K562 (cell line): ENCODE measurements at regions not wholly inside any gene's neighbourhood (a gene's known extent, or its start where the extent isn't known, plus 50 kb on each side); places are given as distances from the start of the nearest gene placed in this dataset.

Experiments used
- ATAC-seq: fragments of 200-7000 bp; cut with Tn5 transposase; 3 replicates; pipeline ENCODE4 v1.9.1; 2020; ENCODE audit warnings: moderate library complexity
- BruUV-seq: library from RNA; stranded (reverse); fragments of 400-500 nt; replicated peaks from 2 replicates; lab custom pipeline; 2021; lab: Mats Ljungman, UMichigan
- CTCF ChIA-PET: fragments of 300-600 bp; formaldehyde crosslinking; extraction: SDS; loops from one replicate; lab custom pipeline; 2021; ENCODE audit warnings: low intra/inter-chr PET ratio; lab: Yijun Ruan, JAX
- POLR2A ChIA-PET: fragments of 300-600, 350-650 bp; sonication (Branson Sonifier 250); formaldehyde crosslinking; extraction: SDS; loops from one replicate; lab custom pipeline; 2021; ENCODE audit warnings: antibody characterized with exemption, inconsistent platforms; lab: Yijun Ruan, JAX
- DNase-seq, 4 experiments: peaks; one replicate each; pipeline versions ENCODE4 v3.0.0 to v3.0.0-alpha.2; 2011 to 2018; ENCODE audit warnings: low spot score in 3 of 4, mixed read lengths in 3 of 4; ENCODE audit errors: extremely low read depth in 1 of 4
- FAIRE-seq: peaks from 2 replicates; lab custom pipeline; 2011; peaks lifted over from hg19 to GRCh38; lab: Jason Lieb, UNC
- H2AFZ ChIP-seq: 2 replicates; pipeline ENCODE4 v1.6.0; 2011; ENCODE audit warnings: low read depth, low read length, control low read depth, inconsistent platforms
- H3K27ac ChIP-seq: fragments of 200-600 bp; 3 replicates; pipeline ENCODE4 v1.8.0; 2011; ENCODE audit warnings: low read depth, mild to moderate bottlenecking, control low read depth, inconsistent platforms, low read length, moderate library complexity, mixed read lengths; ENCODE audit errors: extremely low read depth
- H3K27me3 ChIP-seq, 2 experiments: fragments of 300-600 bp in 1 of 2; 2 replicates in 1 of 2; 3 replicates in 1 of 2; pipeline versions ENCODE4 v1.6.0 to v1.8.0; 2011; ENCODE audit warnings: inconsistent platforms in 2 of 2, low read length in 2 of 2, mild to moderate bottlenecking in 1 of 2, mixed read lengths in 1 of 2, moderate library complexity in 1 of 2; ENCODE audit not compliant: control insufficient read depth in 2 of 2, insufficient read depth in 2 of 2
- H3K36me3 ChIP-seq: fragments of 300-600 bp; 3 replicates; pipeline ENCODE4 v1.8.0; 2011; ENCODE audit warnings: mild to moderate bottlenecking, low read length, inconsistent platforms; ENCODE audit not compliant: control insufficient read depth, insufficient read depth
- H3K4me1 ChIP-seq, 2 experiments: fragments of 200-600 bp in 1 of 2; replicated peaks in 1 of 2; 2 replicates in 1 of 2; 3 replicates in 1 of 2; pipeline versions ENCODE4 v1.5.1 to v1.8.0; 2011; ENCODE audit warnings: inconsistent platforms in 2 of 2, low read length in 2 of 2, mild to moderate bottlenecking in 1 of 2, mixed read lengths in 1 of 2, moderate library complexity in 1 of 2; ENCODE audit not compliant: control insufficient read depth in 2 of 2, insufficient read depth in 2 of 2
- H3K4me2 ChIP-seq: 2 replicates; pipeline ENCODE4 v1.6.1; 2011; ENCODE audit warnings: low read length, control low read depth, inconsistent platforms, mixed read lengths; ENCODE audit not compliant: insufficient read depth
- H3K4me3 ChIP-seq: fragments of 200-600 bp; sonication (generic), shearing (Covaris generic); 2 replicates; pipeline ENCODE4 v1.5.1; 2016; ENCODE audit warnings: control low read depth, inconsistent platforms
- H3K79me2 ChIP-seq: fragments of 200-600 bp; 3 replicates; pipeline ENCODE4 v1.8.0; 2011; ENCODE audit warnings: low read length, inconsistent platforms; ENCODE audit not compliant: control insufficient read depth, insufficient read depth
- H3K9ac ChIP-seq, 2 experiments: 2 replicates each; pipeline versions ENCODE4 v1.6.0 to v1.6.1; 2011; ENCODE audit warnings: low read depth in 2 of 2, low read length in 2 of 2, control low read depth in 1 of 2, inconsistent platforms in 1 of 2, mild to moderate bottlenecking in 1 of 2, mixed read lengths in 1 of 2; ENCODE audit not compliant: insufficient read depth in 1 of 2
- H3K9me1 ChIP-seq: one replicate; pipeline ENCODE4 v1.6.0; 2011; ENCODE audit warnings: inconsistent platforms, mild to moderate bottlenecking, low read length, moderate library complexity; ENCODE audit not compliant: control insufficient read depth, insufficient read depth
- H3K9me3 ChIP-seq: replicated peaks from 2 replicates; pipeline ENCODE4 v1.5.1; 2011; ENCODE audit warnings: low read depth, low read length, inconsistent platforms; ENCODE audit not compliant: control insufficient read depth, insufficient read depth
- H4K20me1 ChIP-seq: replicated peaks from 2 replicates; pipeline ENCODE4 v1.6.1; 2011; ENCODE audit warnings: low read length, inconsistent platforms, mixed read lengths; ENCODE audit not compliant: control insufficient read depth, insufficient read depth
- SETDB1 ChIP-seq: IDR thresholded peaks from one replicate; pipeline ENCODE4 v1.6.1; 2012; ENCODE audit warnings: low read length, control low read depth, inconsistent platforms
- WGBS: fragments of 100-300 bp; shearing (Covaris generic); methylation state at CpG from one replicate; pipeline ENCODE4 v1.1.6; 2016; ENCODE audit warnings: low coverage, mixed read lengths; ENCODE audit not compliant: insufficient coverage; ENCODE audit errors: missing lambda C conversion rate; 5-methylcytosine and 5-hydroxymethylcytosine counted together
- in situ Hi-C: fragments of 300-500 bp; cut with MboI; formaldehyde crosslinking; loops from 4 replicates; pipeline ENCODE4 v1.15.0; 2018; ENCODE audit warnings: inconsistent platforms, mixed read lengths
- intact Hi-C: fragments of 100-400 bp; cut with micrococcal nuclease; formaldehyde crosslinking; loops from 2 replicates; pipeline ENCODE4 v1.14.2; 2022
- TF ChIP-seq, protein P1 (sequence below): fragments of 450-650 bp; IDR thresholded peaks from 2 replicates; pipeline ENCODE4 v1.6.1; 2018; ENCODE audit not compliant: partially characterized antibody
- TF ChIP-seq, protein P2 (sequence below): fragments of 250-450 bp; sonication (Bioruptor Pico); IDR thresholded peaks from 2 replicates; pipeline ENCODE4 v1.5.0; 2020; ENCODE audit warnings: mild to moderate bottlenecking, borderline replicate concordance
- TF ChIP-seq, protein P3 (sequence below): sonication (generic); formaldehyde crosslinking; IDR thresholded peaks from 2 replicates; pipeline ENCODE4 v1.8.1; 2023; ENCODE audit warnings: mild to moderate bottlenecking, missing genetic modification reagents

DNA sequence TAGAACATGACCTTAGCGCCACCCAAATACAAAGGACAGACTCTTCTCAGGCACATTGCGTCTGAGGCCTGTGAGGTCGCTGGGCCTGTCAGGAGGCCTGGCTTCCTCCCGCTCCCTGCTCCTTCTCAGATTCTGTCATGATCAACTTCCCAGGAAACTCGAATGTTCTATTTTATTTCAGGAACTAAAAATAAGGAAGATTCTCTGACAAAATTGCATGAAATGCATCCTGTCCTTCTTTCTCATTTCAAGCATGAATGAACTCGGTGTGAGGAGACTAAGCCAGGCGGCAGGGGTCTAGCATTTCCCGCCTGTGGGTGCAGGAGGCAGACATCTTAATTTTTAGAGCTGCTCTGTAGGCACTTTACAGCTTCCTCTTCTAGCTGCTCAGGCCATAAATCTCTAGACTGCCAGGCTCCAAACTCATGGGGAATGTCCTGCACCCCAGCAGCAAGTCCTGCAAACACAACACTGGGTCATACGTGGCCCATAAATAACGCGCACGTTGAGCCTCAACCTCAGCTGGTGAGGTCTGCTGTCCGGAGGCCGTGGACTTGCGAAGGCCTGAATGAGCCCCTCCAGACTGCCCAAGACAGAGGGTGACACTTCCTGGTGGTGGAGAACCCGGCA lies 109.7 kb upstream of the ZNF236 start (continued):
- TF ChIP-seq, protein P1, sequence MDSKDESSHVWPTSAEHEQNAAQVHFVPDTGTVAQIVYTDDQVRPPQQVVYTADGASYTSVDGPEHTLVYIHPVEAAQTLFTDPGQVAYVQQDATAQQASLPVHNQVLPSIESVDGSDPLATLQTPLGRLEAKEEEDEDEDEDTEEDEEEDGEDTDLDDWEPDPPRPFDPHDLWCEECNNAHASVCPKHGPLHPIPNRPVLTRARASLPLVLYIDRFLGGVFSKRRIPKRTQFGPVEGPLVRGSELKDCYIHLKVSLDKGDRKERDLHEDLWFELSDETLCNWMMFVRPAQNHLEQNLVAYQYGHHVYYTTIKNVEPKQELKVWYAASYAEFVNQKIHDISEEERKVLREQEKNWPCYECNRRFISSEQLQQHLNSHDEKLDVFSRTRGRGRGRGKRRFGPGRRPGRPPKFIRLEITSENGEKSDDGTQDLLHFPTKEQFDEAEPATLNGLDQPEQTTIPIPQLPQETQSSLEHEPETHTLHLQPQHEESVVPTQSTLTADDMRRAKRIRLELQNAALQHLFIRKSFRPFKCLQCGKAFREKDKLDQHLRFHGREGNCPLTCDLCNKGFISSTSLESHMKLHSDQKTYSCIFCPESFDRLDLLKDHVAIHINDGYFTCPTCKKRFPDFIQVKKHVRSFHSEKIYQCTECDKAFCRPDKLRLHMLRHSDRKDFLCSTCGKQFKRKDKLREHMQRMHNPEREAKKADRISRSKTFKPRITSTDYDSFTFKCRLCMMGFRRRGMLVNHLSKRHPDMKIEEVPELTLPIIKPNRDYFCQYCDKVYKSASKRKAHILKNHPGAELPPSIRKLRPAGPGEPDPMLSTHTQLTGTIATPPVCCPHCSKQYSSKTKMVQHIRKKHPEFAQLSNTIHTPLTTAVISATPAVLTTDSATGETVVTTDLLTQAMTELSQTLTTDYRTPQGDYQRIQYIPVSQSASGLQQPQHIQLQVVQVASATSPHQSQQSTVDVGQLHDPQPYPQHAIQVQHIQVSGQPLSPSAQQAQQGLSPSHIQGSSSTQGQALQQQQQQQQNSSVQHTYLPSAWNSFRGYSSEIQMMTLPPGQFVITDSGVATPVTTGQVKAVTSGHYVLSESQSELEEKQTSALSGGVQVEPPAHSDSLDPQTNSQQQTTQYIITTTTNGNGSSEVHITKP: no peak
- no peak for TF ChIP-seq SETDB1

DNA sequence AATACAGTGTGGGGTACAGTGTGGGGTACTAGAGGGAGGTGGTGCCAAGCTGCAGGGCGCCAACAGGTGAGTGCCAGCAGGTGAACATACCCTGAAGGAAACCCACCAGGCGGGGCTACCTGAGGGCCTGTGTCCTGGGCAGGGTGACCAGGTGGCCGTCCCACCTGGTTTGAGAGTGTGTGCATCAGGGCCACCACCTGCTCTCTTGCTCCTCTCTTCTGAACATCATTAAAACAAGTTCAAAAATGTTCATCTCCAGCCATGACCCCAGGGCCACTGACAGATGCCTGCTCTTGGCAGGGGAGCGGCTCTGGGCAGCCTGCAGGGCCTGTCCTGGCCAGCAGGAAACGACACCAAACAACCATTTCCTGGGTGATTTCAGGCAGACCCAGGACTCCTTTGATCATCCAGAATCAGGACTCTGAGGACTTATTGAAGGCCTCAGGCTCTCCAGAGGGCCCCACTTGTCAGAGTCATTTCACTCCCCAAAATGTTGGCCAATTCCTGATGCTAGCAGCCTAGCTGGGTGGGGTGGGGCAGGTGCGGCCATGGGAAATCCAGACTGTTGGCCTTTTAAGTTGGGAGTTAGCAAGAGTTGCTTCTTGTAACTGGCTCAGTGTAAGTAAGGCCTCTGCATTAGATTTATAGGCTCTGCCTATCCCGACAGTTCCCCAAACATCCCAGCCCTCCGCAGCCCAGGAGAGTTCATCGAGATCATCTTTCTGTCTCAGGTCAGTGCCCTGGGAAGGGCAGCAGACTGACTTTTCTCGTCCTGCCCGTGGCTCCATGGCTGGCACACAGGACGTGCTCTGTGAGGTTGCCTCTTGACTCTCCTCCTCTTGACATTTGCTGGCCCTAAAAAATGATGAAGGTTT lies 111.5 kb upstream of the ZNF236 start:
- peaks cover 0 to 10% of the 10 kb centered on the region in 2 experiments; a peak in 1 of 5 replicates for H3K4me1 ChIP-seq
- H3K4me3 ChIP-seq: no peak overlapping the region
- intact Hi-C loops (no loop called here), in situ Hi-C loops (no loop called here)
- H3K9me1 ChIP-seq: no peaks in the 10 kb centered on the region
- BruUV-seq: no TSS peak
- H4K20me1 ChIP-seq: no peaks in the 10 kb centered on the region
- no peaks in the 10 kb centered on the region for H3K9me3 ChIP-seq
- peaks cover 0 to 28% of the 10 kb centered on the region in 2 experiments; a peak in 2 of 5 replicates for H3K27me3 ChIP-seq
- DNase-seq (no peak), FAIRE-seq (no peak), ATAC-seq (no peak)
- no peaks in the 10 kb centered on the region for H3K79me2 ChIP-seq
- ChIA-PET CTCF (interaction anchor here (2.0 kb wide), 1 partner anchor 312 kb away, joined by 19 read pairs; no protein-coding TSS in a partner anchor), POLR2A (no interaction called here)
- H3K4me2 ChIP-seq: no peak overlapping the region
- H2AFZ ChIP-seq: no peak overlapping the region
- no peak overlapping the region for H3K27ac ChIP-seq
- WGBS: 6% methylated on average over 11 of the region's 12 CpGs
- H3K36me3 ChIP-seq: no peaks in the 10 kb centered on the region
- no peak overlapping the region for H3K9ac ChIP-seq
- TF ChIP-seq, protein P2, sequence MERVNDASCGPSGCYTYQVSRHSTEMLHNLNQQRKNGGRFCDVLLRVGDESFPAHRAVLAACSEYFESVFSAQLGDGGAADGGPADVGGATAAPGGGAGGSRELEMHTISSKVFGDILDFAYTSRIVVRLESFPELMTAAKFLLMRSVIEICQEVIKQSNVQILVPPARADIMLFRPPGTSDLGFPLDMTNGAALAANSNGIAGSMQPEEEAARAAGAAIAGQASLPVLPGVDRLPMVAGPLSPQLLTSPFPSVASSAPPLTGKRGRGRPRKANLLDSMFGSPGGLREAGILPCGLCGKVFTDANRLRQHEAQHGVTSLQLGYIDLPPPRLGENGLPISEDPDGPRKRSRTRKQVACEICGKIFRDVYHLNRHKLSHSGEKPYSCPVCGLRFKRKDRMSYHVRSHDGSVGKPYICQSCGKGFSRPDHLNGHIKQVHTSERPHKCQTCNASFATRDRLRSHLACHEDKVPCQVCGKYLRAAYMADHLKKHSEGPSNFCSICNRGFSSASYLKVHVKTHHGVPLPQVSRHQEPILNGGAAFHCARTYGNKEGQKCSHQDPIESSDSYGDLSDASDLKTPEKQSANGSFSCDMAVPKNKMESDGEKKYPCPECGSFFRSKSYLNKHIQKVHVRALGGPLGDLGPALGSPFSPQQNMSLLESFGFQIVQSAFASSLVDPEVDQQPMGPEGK (CRISPR knock-in tag): no peak
- TF ChIP-seq, protein P3, sequence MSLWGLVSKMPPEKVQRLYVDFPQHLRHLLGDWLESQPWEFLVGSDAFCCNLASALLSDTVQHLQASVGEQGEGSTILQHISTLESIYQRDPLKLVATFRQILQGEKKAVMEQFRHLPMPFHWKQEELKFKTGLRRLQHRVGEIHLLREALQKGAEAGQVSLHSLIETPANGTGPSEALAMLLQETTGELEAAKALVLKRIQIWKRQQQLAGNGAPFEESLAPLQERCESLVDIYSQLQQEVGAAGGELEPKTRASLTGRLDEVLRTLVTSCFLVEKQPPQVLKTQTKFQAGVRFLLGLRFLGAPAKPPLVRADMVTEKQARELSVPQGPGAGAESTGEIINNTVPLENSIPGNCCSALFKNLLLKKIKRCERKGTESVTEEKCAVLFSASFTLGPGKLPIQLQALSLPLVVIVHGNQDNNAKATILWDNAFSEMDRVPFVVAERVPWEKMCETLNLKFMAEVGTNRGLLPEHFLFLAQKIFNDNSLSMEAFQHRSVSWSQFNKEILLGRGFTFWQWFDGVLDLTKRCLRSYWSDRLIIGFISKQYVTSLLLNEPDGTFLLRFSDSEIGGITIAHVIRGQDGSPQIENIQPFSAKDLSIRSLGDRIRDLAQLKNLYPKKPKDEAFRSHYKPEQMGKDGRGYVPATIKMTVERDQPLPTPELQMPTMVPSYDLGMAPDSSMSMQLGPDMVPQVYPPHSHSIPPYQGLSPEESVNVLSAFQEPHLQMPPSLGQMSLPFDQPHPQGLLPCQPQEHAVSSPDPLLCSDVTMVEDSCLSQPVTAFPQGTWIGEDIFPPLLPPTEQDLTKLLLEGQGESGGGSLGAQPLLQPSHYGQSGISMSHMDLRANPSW (CRISPR knock-in tag): no peak
